Inflammatory macrophage treated with lipopolysaccharide for 1 hour (primary cell): ENCODE measurements at regions not wholly inside any gene's neighbourhood (a gene's known extent, or its start where the extent isn't known, plus 50 kb on each side); places are given as distances from the start of the nearest gene placed in this dataset.

Experiments used
- DNase-seq, 2 donors: peaks; one replicate each; pipeline ENCODE4 v3.0.0-alpha.2; 2020 to 2022

GRCh38 chr3:132196113-132196512 is 121.1 kb upstream of the ACP3 start:
- no peak for DNase-seq

DNA sequence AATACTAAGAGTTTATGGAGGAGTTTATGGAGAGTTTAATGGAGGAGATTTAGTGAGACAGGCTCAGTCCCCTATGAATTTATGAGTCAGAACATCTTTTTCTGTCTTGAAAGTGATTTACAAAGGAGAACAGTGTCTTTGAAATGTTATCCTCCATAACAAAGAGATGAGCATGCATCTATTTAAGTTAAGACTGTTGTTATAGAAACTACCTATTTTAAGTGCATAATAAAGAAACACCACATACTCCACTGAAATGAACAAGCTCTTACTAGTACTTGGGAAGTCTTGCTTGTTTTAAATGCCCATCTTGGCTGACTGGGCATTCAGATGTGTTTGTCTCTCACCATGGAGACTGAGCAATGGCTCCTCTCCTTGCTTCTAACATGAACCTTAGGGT is 118.7 kb upstream of the ACP3 start:
- DNase-seq, result no peak

DNA sequence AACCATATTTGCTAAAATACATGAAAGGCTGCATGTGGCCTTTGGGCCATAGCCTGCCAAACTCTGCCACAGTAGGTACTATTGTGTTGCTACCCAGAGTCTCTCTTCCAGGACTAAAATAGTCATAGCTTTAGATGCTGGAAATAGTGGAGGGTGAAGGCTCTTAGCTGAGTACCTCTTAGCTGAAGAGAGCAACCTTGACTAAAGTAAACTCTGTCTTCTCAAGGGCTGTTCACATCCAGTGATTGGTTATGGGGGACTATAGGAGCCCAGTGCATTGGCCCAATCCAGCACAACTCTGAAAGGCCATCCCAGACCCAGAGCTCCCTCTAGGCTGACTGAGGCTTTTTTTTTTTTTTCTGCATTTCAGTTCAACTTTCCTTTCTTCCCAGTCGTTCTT is 117.8 kb upstream of the ACP3 start:
- DNase-seq, result no peak

DNA sequence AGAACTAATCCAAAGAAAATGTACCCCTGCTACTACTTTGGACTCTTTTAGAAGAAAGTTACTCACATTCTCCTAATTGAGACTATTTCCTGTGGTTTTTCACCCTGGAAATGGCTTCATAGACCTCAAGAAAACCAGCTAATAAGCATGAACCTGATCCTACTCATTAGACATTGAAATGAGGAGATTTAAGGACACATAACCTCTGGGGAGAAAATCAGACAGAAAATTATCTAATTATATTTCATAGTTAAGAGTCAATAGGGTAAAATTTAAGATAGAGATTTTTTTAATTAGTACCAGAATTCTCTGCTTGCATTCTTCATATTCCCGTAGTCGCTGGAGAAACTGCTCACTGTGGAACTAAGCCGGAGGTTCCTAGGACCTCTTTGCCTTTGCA is 114.6 kb upstream of the ACP3 start:
- no peak for DNase-seq

- DNase-seq, result no peak
These were observed 113.2 kb upstream of the ACP3 start for GRCh38 chr3:132203889-132204596.

DNA sequence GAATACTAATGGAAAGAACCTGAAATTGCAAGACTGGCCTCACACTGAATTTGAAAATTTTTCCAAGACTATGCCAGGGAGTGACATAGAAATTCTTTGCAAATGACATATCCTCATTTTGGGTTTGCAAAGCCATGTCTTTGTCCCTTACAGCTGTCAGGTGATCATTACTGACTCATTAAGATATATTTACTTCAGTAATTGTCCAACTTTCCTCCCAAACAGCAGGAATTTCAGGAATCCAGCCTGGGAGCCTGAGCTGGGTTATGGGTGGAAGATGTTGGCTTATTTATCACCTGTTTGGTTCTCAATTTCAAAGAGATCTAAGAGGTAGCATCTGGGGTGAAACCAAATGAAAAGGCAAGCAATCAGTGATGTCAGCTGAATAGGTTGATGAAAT is 111.6 kb upstream of the ACP3 start:
- DNase-seq, result no peak

DNA sequence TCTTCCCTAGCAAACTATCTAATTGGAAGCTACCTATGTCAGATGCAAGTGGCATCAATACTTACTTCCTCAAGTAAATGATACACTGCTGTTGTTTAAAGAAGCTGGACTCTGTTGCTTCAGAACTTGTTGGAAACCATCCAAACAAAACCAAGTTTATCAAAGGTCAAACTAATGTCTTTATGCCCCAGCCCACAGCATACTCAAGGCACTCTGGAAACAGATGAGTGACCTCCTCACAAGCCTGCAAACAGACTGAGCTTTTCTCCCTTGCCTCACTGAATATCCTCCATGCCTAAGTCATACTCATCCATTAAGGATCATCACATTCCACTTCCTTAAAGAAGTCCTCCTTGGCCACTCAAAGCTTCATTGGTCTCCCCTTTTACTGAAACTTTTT is 107.4 kb upstream of the ACP3 start:
- DNase-seq, result no peak

DNA sequence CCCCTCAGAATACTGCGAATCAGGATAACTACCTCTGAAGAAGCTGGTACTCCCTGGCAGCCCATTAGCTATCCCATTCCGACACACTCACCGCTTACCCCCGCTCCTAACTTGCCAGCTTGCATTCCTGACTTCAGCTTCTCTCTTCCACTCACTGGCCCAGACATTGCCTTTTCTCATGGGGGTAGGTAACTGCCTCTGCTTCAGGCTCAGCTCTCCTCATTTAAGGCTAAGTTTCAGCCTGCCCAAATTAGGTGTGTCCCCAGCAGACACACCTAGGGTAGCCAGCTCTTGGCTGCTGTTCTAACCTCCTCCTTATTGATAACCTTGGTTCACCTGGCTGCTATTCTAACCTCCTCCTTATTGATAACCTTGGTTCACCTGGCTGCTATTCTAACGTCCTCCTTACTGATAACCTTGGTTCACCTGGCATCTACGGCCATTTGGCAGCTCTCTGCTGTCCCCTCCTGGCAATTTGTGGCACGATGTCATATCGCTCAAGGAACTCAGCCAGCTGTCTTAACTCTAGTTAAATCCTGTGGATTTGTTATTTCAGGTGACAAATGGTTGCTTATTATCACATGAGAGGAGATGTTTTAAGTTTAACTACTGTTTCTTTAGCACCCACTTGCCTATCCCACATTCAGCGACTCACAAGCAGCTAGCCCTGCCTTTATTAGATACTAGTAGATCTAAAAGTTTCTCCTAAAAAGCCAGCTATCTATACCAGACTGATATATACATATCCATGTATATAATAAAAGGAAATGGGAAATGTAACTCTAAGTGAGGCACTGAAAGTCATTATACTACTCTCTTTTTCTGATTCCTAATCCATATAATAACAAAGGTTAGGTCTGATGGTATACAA is 106.5 kb upstream of the ACP3 start:
- DNase-seq, result no peak

- no peak for DNase-seq
These were observed 105.3 kb upstream of the ACP3 start for GRCh38 chr3:132211896-132212295.

- no peak for DNase-seq
These were observed 98.1 kb upstream of the ACP3 start for GRCh38 chr3:132218817-132219755.

- no peak for DNase-seq
These were observed 96.2 kb upstream of the ACP3 start for GRCh38 chr3:132220986-132221385.

DNA sequence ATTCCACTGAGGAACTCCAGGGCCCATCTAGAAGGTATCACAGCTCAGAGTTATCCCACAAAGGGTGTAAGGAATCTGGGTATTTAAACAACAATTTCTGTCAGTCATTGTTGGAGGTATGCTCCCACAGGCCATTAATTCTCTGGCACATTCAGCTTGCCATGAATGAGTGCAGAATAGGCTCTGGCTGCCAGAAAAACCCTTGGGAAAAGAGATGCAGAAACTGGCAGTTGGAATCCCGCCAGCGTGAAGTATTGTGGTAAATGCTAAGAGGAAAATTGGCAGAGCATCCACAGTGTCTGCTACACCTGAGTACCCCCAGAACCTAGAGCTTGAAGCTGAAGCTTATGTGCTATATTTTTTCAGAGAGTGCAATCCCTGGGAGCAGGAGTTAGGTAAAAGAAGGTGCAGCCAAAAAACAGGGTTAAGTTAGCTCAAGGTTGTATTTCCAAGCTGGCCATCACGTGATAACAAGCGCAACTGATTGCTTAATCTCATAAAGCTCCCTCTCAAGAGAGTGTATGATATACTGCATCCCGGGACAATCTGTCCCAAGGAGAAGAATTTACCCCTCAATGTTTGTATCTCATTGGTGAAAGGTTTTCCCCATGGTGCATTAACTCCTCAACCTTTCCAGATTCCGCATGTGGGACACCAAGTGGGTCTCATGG is 94.2 kb upstream of the ACP3 start:
- DNase-seq, result no peak

GRCh38 chr3:132225664-132226063 is 91.5 kb upstream of the ACP3 start:
- DNase-seq, result no peak

DNA sequence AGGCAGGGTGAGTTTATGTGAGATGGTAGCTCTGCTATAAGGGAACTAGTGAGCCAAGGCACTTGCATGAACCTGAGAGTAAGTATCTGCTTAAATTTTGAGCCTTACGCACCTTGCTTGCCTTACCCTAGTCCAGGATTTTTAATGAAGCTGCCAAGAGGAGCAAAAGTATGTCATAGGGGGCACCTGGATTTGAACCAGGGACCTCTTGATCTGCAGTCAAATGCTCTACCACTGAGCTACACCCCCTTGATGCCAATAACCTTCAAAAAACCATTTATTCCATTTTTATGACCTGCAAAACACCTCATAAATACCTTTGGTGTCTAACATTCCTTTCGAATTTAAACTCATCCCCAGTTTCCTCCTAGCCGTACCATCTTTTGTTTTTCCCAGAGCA is 88.3 kb upstream of the ACP3 start:
- DNase-seq, result no peak

- no peak for DNase-seq
These were observed 87.6 kb upstream of the ACP3 start for GRCh38 chr3:132229641-132230040.

GRCh38 chr3:132230156-132231000 is 86.8 kb upstream of the ACP3 start:
- no peak for DNase-seq

- DNase-seq, result no peak
These were observed 85.6 kb upstream of the ACP3 start for GRCh38 chr3:132231633-132232032.

DNA sequence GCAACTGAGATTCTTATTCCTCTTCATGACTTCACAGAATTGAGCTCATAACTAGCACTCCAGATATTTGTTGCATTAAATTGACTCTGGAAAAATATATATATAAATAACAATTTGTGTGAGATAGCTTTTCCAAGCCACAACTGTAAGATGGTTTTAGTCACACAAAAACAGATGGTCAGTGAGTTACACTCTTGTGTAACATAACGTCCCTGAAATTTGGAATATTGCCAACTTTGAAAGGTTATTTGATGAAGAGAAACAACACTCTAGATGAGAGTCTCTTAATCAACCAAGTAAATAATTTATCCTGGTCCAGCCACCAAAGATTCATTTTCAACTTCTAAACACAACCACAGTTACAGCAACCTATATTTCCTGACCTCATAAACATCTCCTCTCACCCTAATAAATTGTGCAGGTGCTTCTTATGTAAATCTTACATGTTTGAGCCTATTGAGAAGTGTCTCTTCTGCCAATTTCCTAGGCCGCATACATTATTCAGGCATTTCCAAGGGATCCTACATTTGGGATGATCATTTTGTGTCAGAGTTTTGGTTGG is 84.9 kb upstream of the ACP3 start:
- DNase-seq, result no peak

- no peak for DNase-seq
These were observed 80.2 kb upstream of the ACP3 start for GRCh38 chr3:132236701-132237651.

DNA sequence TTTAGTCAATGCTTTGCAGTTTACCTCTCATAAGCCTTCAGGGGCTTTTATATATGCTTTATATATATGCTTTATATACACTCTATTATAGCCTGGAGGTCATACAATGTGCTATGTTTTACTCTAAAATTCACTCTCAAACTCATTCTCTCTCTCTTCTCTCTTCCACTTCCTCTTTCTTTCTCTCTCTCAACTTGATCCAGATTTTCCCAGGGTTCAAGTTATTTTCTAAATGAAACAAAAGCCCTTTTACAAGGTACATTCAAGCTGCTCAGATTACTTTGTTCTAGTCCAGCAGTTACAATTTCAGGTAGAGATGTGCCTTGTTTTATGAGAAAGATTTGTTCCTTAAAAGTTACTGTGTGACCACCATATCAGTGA is 79.6 kb upstream of the ACP3 start:
- no peak for DNase-seq
